Ectodermal cell (in vitro differentiated cells): ENCODE measurements at regions not wholly inside any gene's neighbourhood (a gene's known extent, or its start where the extent isn't known, plus 50 kb on each side); places are given as distances from the start of the nearest gene placed in this dataset.
"Not testable (repeated sequence)": the region's sequence is repeated elsewhere in the genome, so short reads cannot be mapped to it uniquely, and the experiment has no call there.

Source experiments
- H3K27ac ChIP-seq: 2 replicates; pipeline ENCODE4 v1.7.0; 2013; ENCODE audit warnings: mild to moderate bottlenecking, low read depth, low read length; ENCODE audit not compliant: insufficient read depth, poor library complexity, severe bottlenecking
- H3K27me3 ChIP-seq: 2 replicates; pipeline ENCODE4 v1.7.0; 2013; ENCODE audit warnings: mild to moderate bottlenecking, low read length; ENCODE audit not compliant: insufficient read depth, control insufficient read depth, poor library complexity, severe bottlenecking
- H3K36me3 ChIP-seq: one replicate; pipeline ENCODE4 v1.7.0; 2013; ENCODE audit warnings: low read length; ENCODE audit not compliant: control insufficient read depth, insufficient read depth
- H3K4me1 ChIP-seq: one replicate; pipeline ENCODE4 v1.7.0; 2013; ENCODE audit warnings: low read length; ENCODE audit not compliant: control insufficient read depth, insufficient read depth
- H3K4me3 ChIP-seq: 2 replicates; pipeline ENCODE4 v1.7.0; 2013; ENCODE audit warnings: low read depth, low read length, control low read depth; ENCODE audit not compliant: insufficient read depth
- H3K9me3 ChIP-seq: 2 replicates; pipeline ENCODE4 v1.7.0; 2013; ENCODE audit warnings: mild to moderate bottlenecking, low read length, moderate library complexity; ENCODE audit not compliant: control insufficient read depth
- WGBS, 2 experiments: methylation state at CpG; one replicate each; pipeline ENCODE4 v1.1.7; 2013; ENCODE audit warnings: missing lambda C conversion rate in 2 of 2; 5-methylcytosine and 5-hydroxymethylcytosine counted together

DNA sequence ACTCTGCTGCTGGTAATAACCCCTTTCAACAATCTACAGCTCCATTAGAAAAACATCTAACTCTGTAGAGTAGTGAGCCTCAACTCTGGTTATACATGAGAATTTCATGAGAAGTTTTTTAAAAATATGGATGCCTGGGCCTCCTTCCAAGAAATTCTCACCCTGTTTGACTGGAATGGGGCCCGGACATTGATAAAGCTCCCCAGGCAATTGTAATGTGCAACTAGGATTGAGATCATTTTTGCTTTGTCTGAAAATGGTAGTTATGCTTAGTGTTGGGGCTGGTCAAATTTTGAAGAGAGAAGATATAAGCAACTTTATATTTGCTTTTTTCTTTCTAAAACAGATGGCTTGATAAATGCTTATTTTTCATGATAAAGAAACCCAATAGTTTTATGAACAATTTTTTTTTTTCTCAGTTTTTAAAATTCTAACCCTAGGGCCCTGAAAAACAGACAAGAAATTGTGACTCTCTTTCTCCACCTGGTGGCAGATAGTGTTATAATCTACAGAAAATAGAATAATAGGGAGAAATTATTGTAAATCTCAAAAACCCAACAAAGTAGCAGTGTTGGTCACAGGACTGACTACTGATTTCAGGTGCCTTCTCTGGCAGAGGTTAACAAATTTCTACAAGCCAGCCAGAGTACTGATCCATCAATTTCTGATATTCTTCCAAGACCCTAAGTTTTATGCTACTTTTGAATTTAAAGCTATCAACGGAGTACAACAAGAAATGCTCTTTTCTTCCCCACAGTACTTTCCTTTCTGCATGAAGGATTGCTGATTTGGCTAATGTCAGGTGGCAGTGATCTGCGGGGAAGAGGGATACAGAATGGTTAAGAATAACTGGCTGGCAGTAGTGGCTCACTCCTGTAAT, 174.8 kb downstream of the DKK1 start:
- no peak overlapping the region for H3K27ac ChIP-seq
- H3K27me3 ChIP-seq: no peaks in the 10 kb centered on the region
- no peak overlapping the region for H3K4me3 ChIP-seq
- H3K9me3 ChIP-seq: no peaks in the 10 kb centered on the region
- no peaks in the 10 kb centered on the region for H3K4me1 ChIP-seq
- 72 to 80% methylated on average over 3 of the region's 3 CpGs for WGBS, 2 experiments
- H3K36me3 ChIP-seq: no peaks in the 10 kb centered on the region

- H3K27me3 ChIP-seq: no peaks in the 10 kb centered on the region
- 86 to 89% methylated on average over 4 to 6 of the region's 6 CpGs for WGBS, 2 experiments
- H3K4me3 ChIP-seq: no peak overlapping the region
These were observed 177.3 kb downstream of the DKK1 start for GRCh38 chr10:52491246-52491995.

GRCh38 chr10:52499281-52499680, 185.2 kb downstream of the DKK1 start:
- WGBS, 2 experiments: 87 to 91% methylated on average over 7 of the region's 7 CpGs
- no peak overlapping the region for H3K27ac ChIP-seq
- no peaks in the 10 kb centered on the region for H3K4me1 ChIP-seq
- H3K9me3 ChIP-seq: no peaks in the 10 kb centered on the region
- H3K27me3 ChIP-seq: no peaks in the 10 kb centered on the region
- no peak overlapping the region for H3K4me3 ChIP-seq
- no peaks in the 10 kb centered on the region for H3K36me3 ChIP-seq

More at GRCh38 chr10:52491246-52491995, 177.3 kb downstream of the DKK1 start:
- Histone ChIP-seq H3K36me3 (no peaks in the 10 kb centered on the region), H3K9me3 (no peaks in the 10 kb centered on the region), H3K27ac (no peak overlapping the region), H3K4me1 (no peaks in the 10 kb centered on the region)

DNA sequence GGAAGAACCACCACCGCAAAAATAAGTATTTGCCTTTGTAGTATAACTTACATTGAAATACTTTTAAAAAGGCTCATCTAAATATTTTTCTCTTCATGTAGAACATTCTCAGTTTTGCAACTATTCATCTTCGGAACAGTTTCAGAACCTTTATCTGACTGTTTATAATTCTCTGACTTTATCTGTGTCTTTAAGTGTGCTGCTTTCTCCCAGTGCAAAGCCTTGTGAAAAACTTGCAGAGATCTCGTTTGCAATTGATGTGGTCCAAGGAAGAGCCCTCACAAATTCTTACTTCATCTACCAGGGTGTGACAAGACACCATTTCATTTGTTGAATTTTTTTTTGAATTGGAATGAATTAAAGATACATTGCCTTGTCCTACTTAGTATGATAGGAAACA, 186.4 kb downstream of the DKK1 start:
- WGBS, 2 experiments: 94 to 97% methylated on average over 2 to 3 of the region's 3 CpGs
- no peak overlapping the region for H3K27ac ChIP-seq
- no peaks in the 10 kb centered on the region for H3K4me1 ChIP-seq
- H3K27me3 ChIP-seq: no peaks in the 10 kb centered on the region
- H3K9me3 ChIP-seq: no peaks in the 10 kb centered on the region
- H3K4me3 ChIP-seq: no peak overlapping the region
- H3K36me3 ChIP-seq: no peaks in the 10 kb centered on the region

DNA sequence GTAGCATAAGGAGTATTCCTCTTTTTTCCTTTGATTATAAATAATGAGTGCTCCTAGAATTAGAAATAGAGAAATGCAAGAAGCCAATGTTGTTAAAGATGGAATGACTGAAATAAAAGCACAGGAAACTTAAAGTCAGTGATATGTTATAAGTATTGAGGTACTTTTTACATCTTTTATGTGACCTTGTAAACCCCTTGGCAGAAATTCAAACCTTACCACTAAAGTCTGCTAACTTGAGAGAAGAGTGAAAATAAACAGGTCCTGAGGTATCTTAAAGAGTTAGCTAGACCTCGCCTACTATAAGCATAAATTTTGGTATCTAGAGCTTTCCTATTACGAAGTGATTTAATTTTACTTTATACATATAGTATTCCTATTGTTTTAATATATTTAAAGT, 188.2 kb downstream of the DKK1 start:
- no peaks in the 10 kb centered on the region for H3K36me3 ChIP-seq
- 80% methylated on average over 1 of the region's 2 CpGs; no CpG with 5 or more reads in 1 of the 2 experiments for WGBS, 2 experiments

DNA sequence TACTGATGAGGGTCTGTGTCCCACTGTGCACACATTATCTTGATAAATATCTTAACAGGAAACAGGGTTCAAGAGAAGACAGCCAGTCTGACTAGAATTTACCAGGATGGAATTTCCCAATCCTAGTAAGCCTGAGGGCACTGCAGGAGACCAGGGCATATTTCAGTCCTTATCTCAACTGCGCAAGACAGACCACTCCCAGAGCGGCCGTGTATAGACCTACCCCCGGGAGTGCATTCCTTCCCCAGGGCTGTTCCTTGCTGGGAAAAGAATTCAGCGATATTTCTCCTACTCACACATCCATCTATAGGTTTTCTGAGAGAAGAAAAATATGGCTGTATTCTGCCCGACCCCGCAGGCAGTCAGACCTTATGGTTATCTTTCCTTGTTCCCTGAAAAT, 191.3 kb downstream of the DKK1 start:
- 94 to 95% methylated on average over 4 to 6 of the region's 7 CpGs for WGBS, 2 experiments
- H3K4me3 ChIP-seq, H3K4me1 ChIP-seq, H3K27ac ChIP-seq, H3K36me3 ChIP-seq, H3K27me3 ChIP-seq, H3K9me3 ChIP-seq: not testable (repeated sequence)

More for the DNA sequence above, 188.2 kb downstream of the DKK1 start:
- no peaks in the 10 kb centered on the region for H3K27me3 ChIP-seq
- peaks cover 2% of the 10 kb centered on the region for H3K9me3 ChIP-seq
- no peaks in the 10 kb centered on the region for H3K4me1 ChIP-seq
- H3K4me3 ChIP-seq: no peak overlapping the region
- H3K27ac ChIP-seq: no peak overlapping the region

- H3K9me3 ChIP-seq: peaks cover 4% of the 10 kb centered on the region
These were observed 200.4 kb downstream of the DKK1 start for GRCh38 chr10:52514481-52514880.

GRCh38 chr10:52517012-52517411, 202.9 kb downstream of the DKK1 start:
- Histone ChIP-seq H3K27ac (no peak overlapping the region), H3K4me3 (no peak overlapping the region), H3K4me1 (peaks cover 10% of the 10 kb centered on the region), H3K36me3 (no peaks in the 10 kb centered on the region), H3K9me3 (peaks cover 2% of the 10 kb centered on the region), H3K27me3 (no peaks in the 10 kb centered on the region)
- WGBS, 2 experiments: 21 to 27% methylated on average over 1 to 2 of the region's 2 CpGs

More at GRCh38 chr10:52514481-52514880, 200.4 kb downstream of the DKK1 start:
- Histone ChIP-seq H3K4me3 (no peak overlapping the region), H3K27me3 (no peaks in the 10 kb centered on the region), H3K4me1 (peaks cover 10% of the 10 kb centered on the region), H3K27ac (no peak overlapping the region), H3K36me3 (no peaks in the 10 kb centered on the region)
- WGBS, 2 experiments: no CpG with 5 or more reads among the region's 1 CpG

GRCh38 chr10:52523696-52524095, 209.6 kb downstream of the DKK1 start:
- H3K4me1 ChIP-seq: no peaks in the 10 kb centered on the region
- H3K36me3 ChIP-seq: no peaks in the 10 kb centered on the region
- no peak overlapping the region for H3K4me3 ChIP-seq
- H3K27ac ChIP-seq: no peak overlapping the region
- no peaks in the 10 kb centered on the region for H3K9me3 ChIP-seq
- no peaks in the 10 kb centered on the region for H3K27me3 ChIP-seq

GRCh38 chr10:52525761-52526160, 211.7 kb downstream of the DKK1 start:
- no peaks in the 10 kb centered on the region for H3K9me3 ChIP-seq
- no peaks in the 10 kb centered on the region for H3K4me1 ChIP-seq
- H3K4me3 ChIP-seq: no peak overlapping the region
- 94% methylated on average over 2 of the region's 2 CpGs for WGBS, 2 experiments
- no peaks in the 10 kb centered on the region for H3K27me3 ChIP-seq
- no peaks in the 10 kb centered on the region for H3K36me3 ChIP-seq
- no peak overlapping the region for H3K27ac ChIP-seq
